Lower leg skin (tissue), 3 donors: ENCODE measurements at regions not wholly inside any gene's neighbourhood (a gene's known extent, or its start where the extent isn't known, plus 50 kb on each side); places are given as distances from the start of the nearest gene placed in this dataset.

ENCODE experiments used
- POLR2A ChIP-seq, 2 donors: fragments of 450-650 bp; IDR thresholded peaks; one replicate each; pipeline ENCODE4 v1.6.1; 2016 to 2017; ENCODE audit warnings: antibody characterized with exemption in 2 of 2, mild to moderate bottlenecking in 1 of 2, moderate library complexity in 1 of 2
- TF ChIP-seq, protein P1 (sequence below), 3 donors: fragments of 450-650 bp; IDR thresholded peaks; one replicate each; pipeline ENCODE4 v1.5.1; 2016; ENCODE audit warnings: antibody characterized with exemption in 3 of 3, mild to moderate bottlenecking in 3 of 3, moderate library complexity in 2 of 3

DNA sequence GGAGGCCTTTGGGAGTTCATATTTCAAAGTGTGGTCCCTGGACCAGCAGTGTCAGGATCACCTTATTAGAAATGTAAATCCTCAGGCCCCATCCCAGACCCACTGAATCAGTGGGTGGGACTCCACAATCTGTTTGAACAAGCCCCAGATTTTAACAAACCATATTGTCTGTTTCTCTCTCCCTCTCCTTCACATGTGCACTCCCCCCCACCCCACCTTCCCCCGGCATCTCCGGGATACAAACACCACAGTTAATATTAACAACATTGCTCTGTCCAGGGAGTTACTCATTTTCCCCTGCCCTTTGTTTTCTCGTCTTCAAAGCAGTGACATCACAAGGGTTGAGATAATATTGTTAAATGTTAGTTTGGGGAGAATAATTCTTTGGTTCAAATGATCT, 127.3 kb downstream of the KATNIP start:
- TF ChIP-seq, protein P1, sequence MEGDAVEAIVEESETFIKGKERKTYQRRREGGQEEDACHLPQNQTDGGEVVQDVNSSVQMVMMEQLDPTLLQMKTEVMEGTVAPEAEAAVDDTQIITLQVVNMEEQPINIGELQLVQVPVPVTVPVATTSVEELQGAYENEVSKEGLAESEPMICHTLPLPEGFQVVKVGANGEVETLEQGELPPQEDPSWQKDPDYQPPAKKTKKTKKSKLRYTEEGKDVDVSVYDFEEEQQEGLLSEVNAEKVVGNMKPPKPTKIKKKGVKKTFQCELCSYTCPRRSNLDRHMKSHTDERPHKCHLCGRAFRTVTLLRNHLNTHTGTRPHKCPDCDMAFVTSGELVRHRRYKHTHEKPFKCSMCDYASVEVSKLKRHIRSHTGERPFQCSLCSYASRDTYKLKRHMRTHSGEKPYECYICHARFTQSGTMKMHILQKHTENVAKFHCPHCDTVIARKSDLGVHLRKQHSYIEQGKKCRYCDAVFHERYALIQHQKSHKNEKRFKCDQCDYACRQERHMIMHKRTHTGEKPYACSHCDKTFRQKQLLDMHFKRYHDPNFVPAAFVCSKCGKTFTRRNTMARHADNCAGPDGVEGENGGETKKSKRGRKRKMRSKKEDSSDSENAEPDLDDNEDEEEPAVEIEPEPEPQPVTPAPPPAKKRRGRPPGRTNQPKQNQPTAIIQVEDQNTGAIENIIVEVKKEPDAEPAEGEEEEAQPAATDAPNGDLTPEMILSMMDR (IDR thresholded peaks at IDR 0.05), result no peak
- TF ChIP-seq POLR2A (IDR thresholded peaks at IDR 0.05), result no peak
